Stimulated activated effector memory CD8-positive, alpha-beta T cell treated with anti-CD3 and anti-CD28 coated beads, Interleukin-12 subunit alpha, Interleukin-12 subunit beta, amount 100 ng/mL, for 72 hours (primary cell): ENCODE measurements at regions not wholly inside any gene's neighbourhood (a gene's known extent, or its start where the extent isn't known, plus 50 kb on each side); places are given as distances from the start of the nearest gene placed in this dataset.
"Not testable (repeated sequence)": the region's sequence is repeated elsewhere in the genome, so short reads cannot be mapped to it uniquely, and the experiment has no call there.

Experiments
- ATAC-seq: fragments of 150-1000 bp; cut with Tn5 transposase; 2 replicates; pipeline ENCODE4 v1.10.0; 2021
- DNase-seq, 2 donors: peaks; one replicate each; pipeline ENCODE4 v3.0.0; 2021 to 2022; ENCODE audit warnings: low spot score in 2 of 2
- H3K27ac Mint-ChIP-seq: one replicate; pipeline ENCODE4 v1.8.0; 2022; ENCODE audit warnings: mild to moderate bottlenecking, mixed read lengths
- H3K36me3 Mint-ChIP-seq: one replicate; pipeline ENCODE4 v1.8.0; 2022; ENCODE audit warnings: mild to moderate bottlenecking, mixed read lengths
- H3K4me1 Mint-ChIP-seq: one replicate; pipeline ENCODE4 v1.8.0; 2022; ENCODE audit warnings: mixed read lengths
- H3K4me3 Mint-ChIP-seq: one replicate; pipeline ENCODE4 v1.8.0; 2022; ENCODE audit warnings: mild to moderate bottlenecking, mixed read lengths
- H3K9me3 Mint-ChIP-seq: one replicate; pipeline ENCODE4 v1.8.0; 2022; ENCODE audit warnings: mixed read lengths

DNA sequence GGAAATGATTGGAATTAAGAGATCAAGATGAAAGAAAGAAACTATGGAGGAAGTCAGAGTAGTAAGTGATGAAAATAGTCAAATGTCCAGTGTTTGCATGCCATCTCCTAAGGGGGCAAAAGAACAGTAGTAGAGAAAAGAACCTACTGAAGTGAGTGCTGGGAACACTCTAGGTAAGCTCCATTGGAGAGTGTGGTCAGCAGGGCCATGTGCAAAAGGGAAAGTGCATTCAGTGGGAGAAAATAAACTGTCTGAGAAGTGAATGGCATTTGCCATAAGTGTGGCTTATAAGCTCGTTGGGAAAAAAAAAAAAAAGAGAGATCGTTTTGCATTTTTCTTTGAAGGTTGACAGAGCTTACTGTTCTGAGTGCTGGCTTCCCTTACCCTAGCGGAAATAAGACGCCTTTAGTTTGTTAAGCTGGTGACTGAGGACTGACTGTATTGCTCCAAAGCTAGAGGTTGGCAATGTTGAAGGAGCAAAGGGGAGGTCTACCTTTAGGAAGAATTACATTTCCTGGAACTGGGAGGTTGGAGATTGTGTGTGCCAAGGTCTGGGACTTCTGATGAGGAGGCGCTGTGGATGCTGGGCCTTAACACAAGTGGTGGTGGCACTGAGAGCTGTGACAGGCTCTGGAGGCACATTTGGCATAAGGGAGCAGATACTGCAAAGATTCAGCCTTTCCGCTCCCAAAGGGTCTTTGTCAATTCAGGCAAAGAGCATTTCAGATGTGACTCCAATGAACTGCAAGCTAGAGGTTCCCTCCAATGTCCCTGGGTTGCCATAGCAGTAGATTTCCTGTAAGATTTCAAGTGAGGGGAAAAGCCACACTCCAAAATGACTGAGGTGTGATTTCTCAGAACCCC is 287.8 kb upstream of the SATB1 start:
- peak; percentile 86 for ATAC-seq

GRCh38 chr3:18704326-18704725 is 279.2 kb upstream of the SATB1 start:
- Mint-ChIP-seq H3K4me1 (peaks cover 19% of the 10 kb centered on the region), H3K36me3 (no peaks in the 10 kb centered on the region), H3K27ac (peak overlapping the region; percentile 46), H3K9me3 (peaks cover 23% of the 10 kb centered on the region), H3K4me3 (no peak overlapping the region)
- ATAC-seq = no peak
- no peak for DNase-seq

More for the DNA sequence above, 287.8 kb upstream of the SATB1 start:
- Mint-ChIP-seq H3K36me3 (peaks cover 30% of the 10 kb centered on the region), H3K9me3 (peaks cover 9% of the 10 kb centered on the region), H3K4me1 (peaks cover 69% of the 10 kb centered on the region), H3K27ac (peak overlapping the region; percentile 96), H3K4me3 (peak overlapping the region; percentile 57)
- DNase-seq = peak; percentile 30 to 82

DNA sequence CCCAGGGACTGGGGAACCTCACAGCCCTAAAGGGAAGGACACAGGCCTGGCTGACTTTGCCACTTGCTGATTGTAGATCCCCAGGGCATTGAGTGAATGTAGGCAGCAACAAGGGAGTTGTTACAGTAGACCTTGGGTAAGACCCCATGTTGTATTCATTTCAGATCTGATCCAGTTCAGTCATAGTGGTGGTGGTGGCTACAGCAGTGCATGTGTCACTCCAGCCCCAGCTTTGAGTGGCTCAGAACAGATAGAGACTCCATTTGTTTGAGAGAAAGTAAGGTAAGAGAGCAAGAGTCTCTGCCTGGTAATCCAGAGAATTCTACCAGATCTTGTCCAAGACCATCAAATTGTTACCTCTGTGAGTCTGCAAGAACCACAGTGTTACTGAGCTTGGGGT is 278.7 kb upstream of the SATB1 start:
- peaks cover 17% of the 10 kb centered on the region for H3K4me1 Mint-ChIP-seq
- no peaks in the 10 kb centered on the region for H3K36me3 Mint-ChIP-seq
- H3K9me3 Mint-ChIP-seq = peaks cover 23% of the 10 kb centered on the region
- DNase-seq (no peak), ATAC-seq (peak; percentile 100)
- no peak overlapping the region for H3K4me3 Mint-ChIP-seq
- peak overlapping the region; percentile 46 for H3K27ac Mint-ChIP-seq

- not testable (repeated sequence) for H3K4me3 Mint-ChIP-seq, DNase-seq, H3K9me3 Mint-ChIP-seq, H3K27ac Mint-ChIP-seq, H3K4me1 Mint-ChIP-seq, H3K36me3 Mint-ChIP-seq, ATAC-seq
These were observed 268.6 kb upstream of the SATB1 start for GRCh38 chr3:18693588-18694329.

GRCh38 chr3:18687286-18687685 is 262.1 kb upstream of the SATB1 start:
- Mint-ChIP-seq H3K36me3 (no peaks in the 10 kb centered on the region), H3K4me3 (no peak overlapping the region), H3K9me3 (peaks cover 5% of the 10 kb centered on the region), H3K27ac (no peak overlapping the region), H3K4me1 (peaks cover 14% of the 10 kb centered on the region)
- DNase-seq (no peak), ATAC-seq (no peak)

DNA sequence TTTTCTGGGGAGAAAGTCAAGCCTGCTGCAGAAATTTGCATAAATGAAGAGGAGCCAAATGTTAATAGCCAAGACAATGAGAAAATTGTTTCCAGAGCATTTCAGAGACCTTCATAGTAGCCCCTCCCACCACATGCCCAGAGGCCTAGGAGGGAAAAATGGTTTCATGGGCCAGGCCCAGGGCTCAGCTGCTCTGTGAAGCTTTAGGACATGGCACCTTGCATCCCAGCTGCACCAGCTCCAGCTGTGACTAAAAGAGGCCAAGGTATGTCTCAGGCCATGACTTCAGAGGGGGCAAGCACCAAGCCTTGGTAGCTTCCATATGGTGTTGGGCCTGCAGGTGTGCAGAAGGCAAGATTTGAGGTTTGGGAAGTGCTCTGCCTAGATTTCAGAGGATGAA is 258.8 kb upstream of the SATB1 start:
- Mint-ChIP-seq H3K9me3 (peaks cover 5% of the 10 kb centered on the region), H3K4me3 (no peak overlapping the region), H3K36me3 (peaks cover 13% of the 10 kb centered on the region), H3K4me1 (peaks cover 30% of the 10 kb centered on the region), H3K27ac (no peak overlapping the region)
- DNase-seq = no peak
- no peak for ATAC-seq

- peak overlapping the region; percentile 27 for H3K4me3 Mint-ChIP-seq
- ATAC-seq (peak; percentile 65), DNase-seq (no peak)
- peaks cover 18% of the 10 kb centered on the region for H3K36me3 Mint-ChIP-seq
- peaks cover 5% of the 10 kb centered on the region for H3K9me3 Mint-ChIP-seq
- peaks cover 45% of the 10 kb centered on the region for H3K4me1 Mint-ChIP-seq
- peak overlapping the region; percentile 79 for H3K27ac Mint-ChIP-seq
These were observed 256.7 kb upstream of the SATB1 start for GRCh38 chr3:18681818-18682345.

- peaks cover 5% of the 10 kb centered on the region for H3K9me3 Mint-ChIP-seq
- DNase-seq (no peak), ATAC-seq (no peak)
- no peak overlapping the region for H3K4me3 Mint-ChIP-seq
- H3K4me1 Mint-ChIP-seq = peaks cover 52% of the 10 kb centered on the region
- peak overlapping the region; percentile 79 for H3K27ac Mint-ChIP-seq
- H3K36me3 Mint-ChIP-seq = peaks cover 18% of the 10 kb centered on the region
These were observed 255.6 kb upstream of the SATB1 start for GRCh38 chr3:18680758-18681157.

- peaks cover 62% of the 10 kb centered on the region for H3K4me1 Mint-ChIP-seq
- peak; percentile 96 for ATAC-seq
- H3K4me3 Mint-ChIP-seq = peak overlapping the region; percentile 12
- peak; percentile 15 to 71 for DNase-seq
- peak overlapping the region; percentile 87 for H3K27ac Mint-ChIP-seq
- peaks cover 18% of the 10 kb centered on the region for H3K36me3 Mint-ChIP-seq
- peaks cover 5% of the 10 kb centered on the region for H3K9me3 Mint-ChIP-seq
These were observed 254.1 kb upstream of the SATB1 start for GRCh38 chr3:18679238-18679637.

- peak overlapping the region; percentile 6 for H3K4me3 Mint-ChIP-seq
- peak overlapping the region; percentile 57 for H3K27ac Mint-ChIP-seq
- peaks cover 12% of the 10 kb centered on the region for H3K36me3 Mint-ChIP-seq
- H3K4me1 Mint-ChIP-seq = peaks cover 57% of the 10 kb centered on the region
- peaks cover 2% of the 10 kb centered on the region for H3K9me3 Mint-ChIP-seq
- DNase-seq = no peak
- ATAC-seq = no peak
These were observed 250.1 kb upstream of the SATB1 start for GRCh38 chr3:18675197-18675596.

GRCh38 chr3:18672561-18672960 is 247.4 kb upstream of the SATB1 start:
- Mint-ChIP-seq H3K27ac (peak overlapping the region; percentile 70), H3K4me1 (peaks cover 60% of the 10 kb centered on the region), H3K4me3 (peak overlapping the region; percentile 53)

GRCh38 chr3:18670759-18671158 is 245.6 kb upstream of the SATB1 start:
- peaks cover 5% of the 10 kb centered on the region for H3K9me3 Mint-ChIP-seq
- H3K4me1 Mint-ChIP-seq = peaks cover 46% of the 10 kb centered on the region
- peak; percentile 70 for ATAC-seq
- no peaks in the 10 kb centered on the region for H3K36me3 Mint-ChIP-seq
- H3K4me3 Mint-ChIP-seq = peak overlapping the region; percentile 40
- DNase-seq = no peak
- peak overlapping the region; percentile 50 for H3K27ac Mint-ChIP-seq

More at GRCh38 chr3:18672561-18672960, 247.4 kb upstream of the SATB1 start:
- Mint-ChIP-seq H3K36me3 (no peaks in the 10 kb centered on the region), H3K9me3 (peaks cover 5% of the 10 kb centered on the region)
- DNase-seq = no peak
- no peak for ATAC-seq

DNA sequence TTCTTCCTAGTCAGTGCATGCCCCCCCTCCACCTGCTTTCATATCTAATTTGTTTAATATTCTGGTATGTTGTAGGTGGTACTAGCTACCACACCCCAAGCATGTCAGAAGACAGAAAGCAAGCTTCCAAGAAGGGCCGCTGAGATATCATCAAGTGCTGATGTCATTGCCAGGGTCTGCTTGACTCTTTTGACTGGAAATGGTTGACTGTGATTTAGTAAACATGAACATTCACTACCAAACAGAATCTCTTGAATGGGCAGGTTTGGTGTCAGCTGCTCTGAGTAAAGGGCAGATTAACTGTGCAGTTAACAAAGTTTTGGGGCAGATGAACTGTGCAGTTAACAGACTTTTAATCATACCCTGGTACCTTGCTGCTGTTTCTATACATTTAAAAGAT is 244.2 kb upstream of the SATB1 start:
- peaks cover 5% of the 10 kb centered on the region for H3K9me3 Mint-ChIP-seq
- no peak for DNase-seq
- H3K36me3 Mint-ChIP-seq = no peaks in the 10 kb centered on the region
- ATAC-seq = peak; percentile 86
- H3K4me3 Mint-ChIP-seq = peak overlapping the region; percentile 6
- peak overlapping the region; percentile 50 for H3K27ac Mint-ChIP-seq
- peaks cover 36% of the 10 kb centered on the region for H3K4me1 Mint-ChIP-seq

DNA sequence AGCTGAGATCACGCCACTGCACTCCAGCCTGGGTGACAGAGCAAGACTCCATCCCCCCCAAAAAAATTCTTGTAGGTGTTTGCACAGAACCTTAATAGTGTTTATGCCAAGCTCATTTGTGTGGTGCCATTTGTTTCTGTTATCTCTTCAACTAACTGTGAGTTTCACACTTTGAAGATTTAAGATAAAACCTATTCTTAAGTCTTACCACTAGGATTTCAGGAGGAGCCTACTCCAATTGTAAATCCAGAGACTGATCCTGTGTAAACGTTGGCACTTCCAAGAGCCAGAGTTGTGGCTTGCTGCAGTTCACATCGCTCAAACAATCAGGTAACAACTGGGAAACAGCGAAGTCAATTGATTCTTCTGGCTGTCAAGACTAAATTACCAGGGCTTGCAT is 242.4 kb upstream of the SATB1 start:
- Mint-ChIP-seq H3K9me3 (peaks cover 5% of the 10 kb centered on the region), H3K4me1 (peaks cover 34% of the 10 kb centered on the region), H3K27ac (no peak overlapping the region), H3K4me3 (no peak overlapping the region), H3K36me3 (no peaks in the 10 kb centered on the region)
- ATAC-seq (no peak), DNase-seq (no peak)

GRCh38 chr3:18666655-18667054 is 241.5 kb upstream of the SATB1 start:
- Mint-ChIP-seq H3K36me3 (no peaks in the 10 kb centered on the region), H3K27ac (no peak overlapping the region), H3K9me3 (peaks cover 5% of the 10 kb centered on the region), H3K4me1 (peaks cover 30% of the 10 kb centered on the region), H3K4me3 (no peak overlapping the region)
- ATAC-seq = no peak
- DNase-seq = no peak
